Gastrocnemius medialis (tissue), 4 donors: ENCODE measurements at regions not wholly inside any gene's neighbourhood (a gene's known extent, or its start where the extent isn't known, plus 50 kb on each side); places are given as distances from the start of the nearest gene placed in this dataset.

Source experiments
- ATAC-seq, 2 donors: fragments of 150-250 bp; one replicate each; pipeline ENCODE4 v1.9.1; 2016
- DNase-seq, 2 donors: peaks; one replicate each; pipeline ENCODE4 v3.0.0-alpha.2; 2019
- H3K27ac ChIP-seq, 4 donors: fragments of 200-600 bp; sonication (generic); 1 replicate in 1 of 4; 2 replicates in 3 of 4; pipeline ENCODE4 v1.5.1; 2016 to 2018; ENCODE audit warnings: mild to moderate bottlenecking in 2 of 4, moderate library complexity in 1 of 4
- H3K27me3 ChIP-seq, 3 donors: fragments of 200-600 bp; sonication (generic) in 2 of 3; 1 replicate in 1 of 3; 2 replicates in 2 of 3; pipeline versions ENCODE4 v1.5.1 to v1.6.0; 2016 to 2019; ENCODE audit warnings: mild to moderate bottlenecking in 1 of 3, moderate library complexity in 1 of 3
- H3K36me3 ChIP-seq, 2 donors: fragments of 200-600 bp; sonication (generic) in 1 of 2; one replicate each; pipeline ENCODE4 v1.5.1; 2017 to 2018
- H3K4me1 ChIP-seq, 2 donors: fragments of 200-600 bp; sonication (generic) in 1 of 2; one replicate each; pipeline ENCODE4 v1.5.1; 2016 to 2017; ENCODE audit warnings: mild to moderate bottlenecking in 2 of 2
- H3K4me3 ChIP-seq, 4 donors: fragments of 200-600 bp; sonication (generic) in 3 of 4; 1 replicate in 1 of 4; 2 replicates in 3 of 4; pipeline ENCODE4 v1.5.1; 2016 to 2019; ENCODE audit warnings: mild to moderate bottlenecking in 2 of 4
- H3K9me3 ChIP-seq, 3 donors: fragments of 200-600 bp; sonication (generic) in 2 of 3; 1 replicate in 1 of 3; 2 replicates in 2 of 3; pipeline ENCODE4 v1.5.1; 2016 to 2019
- CTCF ChIP-seq, 5 experiments: fragments of 450-650 bp in 3 of 5; fragments of 200-600 bp in 2 of 5; sonication (generic) in 2 of 5; IDR thresholded peaks in 4 of 5; conservative IDR thresholded peaks in 1 of 5; 1 replicate in 4 of 5; 2 replicates in 1 of 5; pipeline ENCODE4 v1.5.1; 2016 to 2019; ENCODE audit warnings: antibody characterized with exemption in 5 of 5, mild to moderate bottlenecking in 3 of 5, moderate library complexity in 3 of 5
- POLR2A ChIP-seq, 2 donors: fragments of 450-650 bp; IDR thresholded peaks; one replicate each; pipeline ENCODE4 v1.6.1; 2017; ENCODE audit warnings: antibody characterized with exemption in 2 of 2, mild to moderate bottlenecking in 2 of 2, moderate library complexity in 2 of 2
- in situ Hi-C, 4 donors: fragments of 200-750 bp; cut with MboI; loops; one replicate each; pipeline versions ENCODE4 v1.15.0 to v1.8.0; 2017; ENCODE audit warnings: low sequenced_read_pairs in 4 of 4
- intact Hi-C: fragments of 100-400 bp; cut with DNase I; formaldehyde crosslinking; loops from one replicate; pipeline ENCODE4 v1.15.1; 2023; ENCODE audit warnings: low total_unique reads

GRCh38 chr2:126748188-126748760 lies 92.3 kb downstream of the GYPC start:
- Histone ChIP-seq H3K27ac (no peak overlapping the region), H3K9me3 (no peaks in the 10 kb centered on the region), H3K4me3 (no peak overlapping the region), H3K27me3 (no peaks in the 10 kb centered on the region), H3K36me3 (no peaks in the 10 kb centered on the region), H3K4me1 (no peaks in the 10 kb centered on the region)
- in situ Hi-C loops: no loop called here
- no peak for ATAC-seq
- intact Hi-C loops: no loop called here
- DNase-seq: no peak
- TF ChIP-seq POLR2A (IDR thresholded peaks at IDR 0.05): no peak
- TF ChIP-seq CTCF (IDR thresholded peaks at IDR 0.05 in 4 of 5, conservative IDR thresholded peaks at IDR 0.05 in 1 of 5): no peak

GRCh38 chr2:126748929-126749518 lies 93.1 kb downstream of the GYPC start:
- no peaks in the 10 kb centered on the region for H3K36me3 ChIP-seq
- H3K4me3 ChIP-seq: no peak overlapping the region
- no peak overlapping the region for H3K27ac ChIP-seq
- intact Hi-C loops: no loop called here
- TF ChIP-seq POLR2A (IDR thresholded peaks at IDR 0.05) (no peak), CTCF (IDR thresholded peaks at IDR 0.05 in 4 of 5, conservative IDR thresholded peaks at IDR 0.05 in 1 of 5) (no peak)
- in situ Hi-C loops: no loop called here
- H3K4me1 ChIP-seq: no peaks in the 10 kb centered on the region
- DNase-seq: no peak
- H3K9me3 ChIP-seq: no peaks in the 10 kb centered on the region
- no peaks in the 10 kb centered on the region for H3K27me3 ChIP-seq
- ATAC-seq: no peak

GRCh38 chr2:126749537-126749936 lies 93.6 kb downstream of the GYPC start:
- Histone ChIP-seq H3K4me1 (no peaks in the 10 kb centered on the region), H3K27me3 (no peaks in the 10 kb centered on the region), H3K9me3 (no peaks in the 10 kb centered on the region), H3K4me3 (no peak overlapping the region), H3K27ac (no peak overlapping the region), H3K36me3 (no peaks in the 10 kb centered on the region)
- intact Hi-C loops: no loop called here
- TF ChIP-seq CTCF (IDR thresholded peaks at IDR 0.05 in 4 of 5, conservative IDR thresholded peaks at IDR 0.05 in 1 of 5) (peak in 2 of 5 experiments; percentile 16 to 32), POLR2A (IDR thresholded peaks at IDR 0.05) (no peak)
- no peak for DNase-seq
- no peak for ATAC-seq
- in situ Hi-C loops: no loop called here

- no peak overlapping the region for H3K4me3 ChIP-seq
- ATAC-seq: no peak
- no peaks in the 10 kb centered on the region for H3K9me3 ChIP-seq
- no peak for DNase-seq
- no peaks in the 10 kb centered on the region for H3K36me3 ChIP-seq
- TF ChIP-seq POLR2A (IDR thresholded peaks at IDR 0.05) (no peak), CTCF (IDR thresholded peaks at IDR 0.05 in 4 of 5, conservative IDR thresholded peaks at IDR 0.05 in 1 of 5) (no peak)
- H3K27me3 ChIP-seq: no peaks in the 10 kb centered on the region
- in situ Hi-C loops (no loop called here), intact Hi-C loops (no loop called here)
- H3K4me1 ChIP-seq: no peaks in the 10 kb centered on the region
- H3K27ac ChIP-seq: no peak overlapping the region
These were observed 94.5 kb downstream of the GYPC start for GRCh38 chr2:126750506-126750905.

GRCh38 chr2:126751477-126751876 lies 95.5 kb downstream of the GYPC start:
- no peaks in the 10 kb centered on the region for H3K36me3 ChIP-seq
- H3K9me3 ChIP-seq: no peaks in the 10 kb centered on the region
- H3K27me3 ChIP-seq: no peaks in the 10 kb centered on the region
- H3K4me3 ChIP-seq: no peak overlapping the region
- ATAC-seq (no peak), DNase-seq (no peak)
- intact Hi-C loops: no loop called here
- in situ Hi-C loops: no loop called here
- TF ChIP-seq CTCF (IDR thresholded peaks at IDR 0.05 in 4 of 5, conservative IDR thresholded peaks at IDR 0.05 in 1 of 5) (no peak), POLR2A (IDR thresholded peaks at IDR 0.05) (no peak)
- H3K4me1 ChIP-seq: no peaks in the 10 kb centered on the region
- no peak overlapping the region for H3K27ac ChIP-seq
